Type B pancreatic cell (in vitro differentiated cells): ENCODE measurements at regions not wholly inside any gene's neighbourhood (a gene's known extent, or its start where the extent isn't known, plus 50 kb on each side); places are given as distances from the start of the nearest gene placed in this dataset.

Source experiments
- DNase-seq: peaks from one replicate; pipeline ENCODE4 v3.0.0; 2021; ENCODE audit warnings: mixed read lengths; ENCODE audit not compliant: unreplicated experiment; ENCODE audit errors: extremely low spot score
- H3K27ac Mint-ChIP-seq: 2 replicates; pipeline ENCODE4 v1.8.0; 2021; ENCODE audit warnings: mild to moderate bottlenecking, mixed read lengths
- H3K27me3 Mint-ChIP-seq: 2 replicates; pipeline ENCODE4 v1.8.0; 2021; ENCODE audit warnings: mixed read lengths
- H3K36me3 Mint-ChIP-seq: 2 replicates; pipeline ENCODE4 v1.8.0; 2021; ENCODE audit warnings: mixed read lengths
- H3K4me1 Mint-ChIP-seq: one replicate; pipeline ENCODE4 v1.8.0; 2021; ENCODE audit warnings: mixed read lengths; ENCODE audit not compliant: unreplicated experiment
- H3K4me3 Mint-ChIP-seq: 2 replicates; pipeline ENCODE4 v1.8.0; 2021; ENCODE audit warnings: mild to moderate bottlenecking, mixed read lengths
- H3K9me3 Mint-ChIP-seq: 2 replicates; pipeline ENCODE4 v1.8.0; 2021; ENCODE audit warnings: mixed read lengths
- CTCF ChIP-seq: fragments of 200-600 bp; sonication (generic); conservative IDR thresholded peaks from 2 replicates; pipeline ENCODE4 v1.5.0; 2021; ENCODE audit warnings: antibody characterized with exemption, mild to moderate bottlenecking

- no peak for TF ChIP-seq CTCF
- Mint-ChIP-seq H3K36me3 (no peaks in the 10 kb centered on the region), H3K9me3 (no peaks in the 10 kb centered on the region), H3K4me3 (no peak overlapping the region), H3K27ac (no peak overlapping the region), H3K27me3 (no peaks in the 10 kb centered on the region), H3K4me1 (no peaks in the 10 kb centered on the region)
- no peak for DNase-seq
Measured at GRCh38 chr6:156065849-156066248, 610.2 kb upstream of the NOX3 start.

- H3K4me1 Mint-ChIP-seq = no peaks in the 10 kb centered on the region
- H3K9me3 Mint-ChIP-seq = no peaks in the 10 kb centered on the region
- TF ChIP-seq CTCF = no peak
- H3K4me3 Mint-ChIP-seq = no peak overlapping the region
- no peaks in the 10 kb centered on the region for H3K36me3 Mint-ChIP-seq
- no peak overlapping the region for H3K27ac Mint-ChIP-seq
- H3K27me3 Mint-ChIP-seq = no peaks in the 10 kb centered on the region
- no peak for DNase-seq
Measured at GRCh38 chr6:156062091-156062563, 606.5 kb upstream of the NOX3 start.

GRCh38 chr6:156061465-156061864 lies 605.8 kb upstream of the NOX3 start:
- no peaks in the 10 kb centered on the region for H3K9me3 Mint-ChIP-seq
- H3K27ac Mint-ChIP-seq = no peak overlapping the region
- TF ChIP-seq CTCF = no peak
- no peak for DNase-seq
- H3K36me3 Mint-ChIP-seq = no peaks in the 10 kb centered on the region
- no peaks in the 10 kb centered on the region for H3K4me1 Mint-ChIP-seq
- no peaks in the 10 kb centered on the region for H3K27me3 Mint-ChIP-seq
- H3K4me3 Mint-ChIP-seq = no peak overlapping the region

- TF ChIP-seq CTCF = no peak
- no peaks in the 10 kb centered on the region for H3K27me3 Mint-ChIP-seq
- H3K27ac Mint-ChIP-seq = no peak overlapping the region
- no peak for DNase-seq
- H3K4me1 Mint-ChIP-seq = no peaks in the 10 kb centered on the region
- H3K36me3 Mint-ChIP-seq = no peaks in the 10 kb centered on the region
- H3K9me3 Mint-ChIP-seq = no peaks in the 10 kb centered on the region
- H3K4me3 Mint-ChIP-seq = no peak overlapping the region
Measured at GRCh38 chr6:156060013-156060412, 604.4 kb upstream of the NOX3 start.

GRCh38 chr6:156058356-156058755 lies 602.7 kb upstream of the NOX3 start:
- H3K27ac Mint-ChIP-seq = no peak overlapping the region
- no peak for TF ChIP-seq CTCF
- H3K36me3 Mint-ChIP-seq = no peaks in the 10 kb centered on the region
- no peaks in the 10 kb centered on the region for H3K9me3 Mint-ChIP-seq
- H3K4me1 Mint-ChIP-seq = no peaks in the 10 kb centered on the region
- H3K27me3 Mint-ChIP-seq = no peaks in the 10 kb centered on the region
- no peak for DNase-seq
- H3K4me3 Mint-ChIP-seq = no peak overlapping the region

GRCh38 chr6:156057869-156058268 lies 602.2 kb upstream of the NOX3 start:
- Mint-ChIP-seq H3K4me1 (no peaks in the 10 kb centered on the region), H3K9me3 (no peaks in the 10 kb centered on the region), H3K27me3 (no peaks in the 10 kb centered on the region), H3K36me3 (no peaks in the 10 kb centered on the region), H3K27ac (no peak overlapping the region), H3K4me3 (no peak overlapping the region)
- DNase-seq = no peak
- TF ChIP-seq CTCF = no peak
